Mucosa of rectum (tissue), 2 donors: ENCODE measurements at regions not wholly inside any gene's neighbourhood (a gene's known extent, or its start where the extent isn't known, plus 50 kb on each side); places are given as distances from the start of the nearest gene placed in this dataset.

ENCODE experiments used
- H3K27ac ChIP-seq, 2 donors: one replicate each; pipeline ENCODE4 v1.7.0; 2013; ENCODE audit warnings: inconsistent platforms in 2 of 2, low read depth in 2 of 2, low read length in 2 of 2
- H3K27me3 ChIP-seq, 2 donors: one replicate each; pipeline ENCODE4 v1.7.0; 2013; ENCODE audit warnings: low read length in 2 of 2; ENCODE audit not compliant: control insufficient read depth in 2 of 2, insufficient read depth in 2 of 2
- H3K36me3 ChIP-seq, 2 donors: one replicate each; pipeline ENCODE4 v1.7.0; 2013; ENCODE audit warnings: low read length in 2 of 2; ENCODE audit not compliant: control insufficient read depth in 2 of 2, insufficient read depth in 2 of 2
- H3K4me1 ChIP-seq, 2 donors: one replicate each; pipeline ENCODE4 v1.7.0; 2013; ENCODE audit warnings: low read length in 2 of 2, mild to moderate bottlenecking in 1 of 2; ENCODE audit not compliant: control insufficient read depth in 2 of 2, insufficient read depth in 2 of 2
- H3K4me3 ChIP-seq, 2 donors: one replicate each; pipeline ENCODE4 v1.7.0; 2013; ENCODE audit warnings: low read length in 2 of 2
- H3K9ac ChIP-seq, 2 donors: one replicate each; pipeline ENCODE4 v1.7.0; 2013; ENCODE audit warnings: low read length in 2 of 2, low read depth in 1 of 2, mild to moderate bottlenecking in 1 of 2
- H3K9me3 ChIP-seq, 2 donors: one replicate each; pipeline ENCODE4 v1.7.0; 2013; ENCODE audit warnings: low read length in 2 of 2; ENCODE audit not compliant: control insufficient read depth in 2 of 2
- donor health status: healthy.
- donor health status: Normal muscosa, but diverticular disease.

DNA sequence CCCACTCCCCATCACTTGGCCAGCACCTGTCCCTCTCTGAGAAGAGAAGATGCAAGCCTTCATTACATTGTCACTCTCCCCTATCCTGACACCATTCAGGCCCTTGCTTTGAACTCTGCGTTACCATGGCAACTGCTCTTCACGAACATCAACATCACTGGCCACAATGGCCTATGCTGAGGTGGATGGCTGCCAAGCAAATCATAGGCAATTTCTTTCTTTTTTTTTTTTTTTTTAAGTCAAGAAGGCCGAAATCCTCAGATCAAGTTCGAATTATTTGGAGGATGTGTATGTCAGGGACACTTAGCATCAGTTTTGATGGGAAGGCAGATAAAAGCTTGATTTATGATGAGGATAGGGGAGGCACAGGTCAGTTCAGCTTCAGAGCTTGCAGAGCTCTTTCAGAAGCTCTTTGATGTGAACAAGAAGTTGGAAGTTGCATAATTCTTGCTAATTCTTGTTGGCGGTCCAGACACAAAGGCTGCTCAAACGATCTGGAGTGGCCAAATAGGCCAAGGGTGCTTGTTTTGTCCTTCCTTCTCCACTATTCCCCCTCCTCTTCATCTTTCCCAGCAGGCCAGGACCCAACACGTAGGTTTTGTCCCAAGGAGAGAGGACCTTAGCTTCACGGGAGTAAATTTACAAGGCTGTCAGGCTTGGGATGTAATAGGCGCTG lies 179.9 kb upstream of the NPVF start:
- H3K27me3 ChIP-seq, result no peaks in the 10 kb centered on the region
- no peak overlapping the region for H3K9ac ChIP-seq
- H3K4me3 ChIP-seq, result no peak overlapping the region
- H3K27ac ChIP-seq, result no peak overlapping the region
- H3K36me3 ChIP-seq, result no peaks in the 10 kb centered on the region
- no peaks in the 10 kb centered on the region for H3K9me3 ChIP-seq
- no peaks in the 10 kb centered on the region for H3K4me1 ChIP-seq

- H3K27me3 ChIP-seq, result no peaks in the 10 kb centered on the region
- H3K36me3 ChIP-seq, result no peaks in the 10 kb centered on the region
- no peak overlapping the region for H3K27ac ChIP-seq
- no peak overlapping the region for H3K9ac ChIP-seq
- no peaks in the 10 kb centered on the region for H3K9me3 ChIP-seq
- no peak overlapping the region for H3K4me3 ChIP-seq
- no peaks in the 10 kb centered on the region for H3K4me1 ChIP-seq
Measured at GRCh38 chr7:25408876-25409275, 180.6 kb upstream of the NPVF start.

GRCh38 chr7:25409897-25410636 lies 181.8 kb upstream of the NPVF start:
- H3K27ac ChIP-seq, result no peak overlapping the region
- H3K9me3 ChIP-seq, result no peaks in the 10 kb centered on the region
- no peak overlapping the region for H3K4me3 ChIP-seq
- H3K4me1 ChIP-seq, result no peaks in the 10 kb centered on the region
- no peaks in the 10 kb centered on the region for H3K36me3 ChIP-seq
- no peak overlapping the region for H3K9ac ChIP-seq
- H3K27me3 ChIP-seq, result no peaks in the 10 kb centered on the region

- Histone ChIP-seq H3K27ac (no peak overlapping the region), H3K4me3 (no peak overlapping the region), H3K36me3 (no peaks in the 10 kb centered on the region), H3K9ac (no peak overlapping the region), H3K27me3 (no peaks in the 10 kb centered on the region), H3K9me3 (no peaks in the 10 kb centered on the region), H3K4me1 (no peaks in the 10 kb centered on the region)
Measured at GRCh38 chr7:25420771-25421170, 192.5 kb upstream of the NPVF start.

DNA sequence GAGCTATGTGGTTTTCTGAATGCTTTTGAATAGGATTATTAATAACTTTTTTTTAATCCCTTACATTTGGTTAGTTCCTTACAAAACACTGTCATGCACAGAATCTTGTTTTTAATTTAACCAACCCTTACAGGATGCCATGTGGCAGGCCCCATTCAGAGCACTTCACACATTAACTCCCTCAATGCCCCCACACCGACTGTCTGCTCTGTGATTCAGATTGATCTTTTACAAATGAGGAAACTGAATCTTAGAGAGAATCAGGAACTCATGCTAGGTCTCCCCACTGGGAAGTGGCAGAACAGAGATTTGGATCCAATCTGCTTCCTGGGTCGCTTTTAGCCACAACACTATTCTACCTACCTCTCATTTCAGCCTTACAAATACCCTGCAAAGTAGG lies 195.8 kb upstream of the NPVF start:
- H3K9me3 ChIP-seq, result no peaks in the 10 kb centered on the region
- no peak overlapping the region for H3K4me3 ChIP-seq
- H3K4me1 ChIP-seq, result no peaks in the 10 kb centered on the region
- H3K27ac ChIP-seq, result no peak overlapping the region
- H3K36me3 ChIP-seq, result no peaks in the 10 kb centered on the region
- no peaks in the 10 kb centered on the region for H3K27me3 ChIP-seq
- no peak overlapping the region for H3K9ac ChIP-seq

DNA sequence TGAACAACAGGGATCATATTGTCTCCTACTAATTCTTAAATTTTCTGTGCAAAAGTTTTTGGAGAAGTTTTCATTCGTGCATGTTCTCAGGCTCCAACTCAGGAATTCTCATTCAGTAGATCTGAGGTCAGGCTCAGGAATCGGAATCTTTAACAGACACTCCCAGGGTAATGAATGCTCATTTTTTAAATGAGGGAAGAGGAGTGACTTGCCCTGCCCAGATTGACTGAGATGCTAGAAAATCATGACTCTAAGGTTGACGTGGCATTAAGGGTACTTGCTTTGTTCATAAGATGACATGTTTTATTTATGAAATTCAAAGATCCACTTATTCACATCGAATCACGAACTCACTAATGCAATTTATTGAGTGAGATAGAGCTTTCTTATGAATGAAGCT lies 196.6 kb upstream of the NPVF start:
- Histone ChIP-seq H3K9me3 (no peaks in the 10 kb centered on the region), H3K27me3 (no peaks in the 10 kb centered on the region), H3K9ac (no peak overlapping the region), H3K27ac (no peak overlapping the region), H3K4me1 (no peaks in the 10 kb centered on the region), H3K36me3 (no peaks in the 10 kb centered on the region), H3K4me3 (no peak overlapping the region)

DNA sequence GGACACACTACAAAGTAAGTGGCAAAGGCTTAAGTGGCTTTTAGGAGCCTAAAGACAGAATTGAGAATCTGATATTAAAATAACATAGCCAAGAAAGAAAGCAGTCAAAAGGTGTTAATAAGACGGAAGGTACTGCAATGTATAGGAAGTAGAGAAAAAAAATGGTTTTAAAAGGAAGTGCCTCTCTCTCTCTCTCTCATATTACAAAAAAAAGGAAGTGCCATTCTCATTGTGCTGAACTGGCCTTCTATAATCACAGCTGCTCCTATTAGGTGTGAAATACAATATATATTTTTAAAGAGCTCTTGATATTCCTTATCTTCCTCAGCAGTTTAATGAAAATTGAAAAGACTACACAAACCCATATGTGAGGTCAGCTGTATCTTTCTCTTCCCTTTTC lies 199.4 kb upstream of the NPVF start:
- Histone ChIP-seq H3K9ac (no peak overlapping the region), H3K27me3 (no peaks in the 10 kb centered on the region), H3K4me1 (no peaks in the 10 kb centered on the region), H3K36me3 (no peaks in the 10 kb centered on the region), H3K9me3 (no peaks in the 10 kb centered on the region), H3K27ac (no peak overlapping the region), H3K4me3 (no peak overlapping the region)

DNA sequence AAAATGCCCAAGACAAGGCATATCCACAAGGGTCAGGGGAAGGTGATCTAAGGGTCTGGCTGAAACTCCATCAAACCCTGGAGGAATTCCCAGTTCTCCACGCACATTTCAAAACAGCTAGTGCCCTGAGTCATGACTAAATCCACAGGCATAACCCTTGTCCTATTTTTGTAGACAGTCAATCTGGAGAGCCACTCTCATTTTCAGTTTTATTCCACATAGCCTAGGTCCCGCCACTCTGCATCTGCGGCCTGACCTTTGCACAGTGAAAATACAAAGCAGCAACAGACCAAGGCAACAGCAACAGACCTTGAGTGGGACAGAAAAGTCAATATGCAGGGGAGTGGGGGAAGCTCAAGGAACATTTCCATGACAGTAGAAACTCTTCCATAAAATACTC lies 201.4 kb upstream of the NPVF start:
- Histone ChIP-seq H3K4me1 (no peaks in the 10 kb centered on the region), H3K36me3 (no peaks in the 10 kb centered on the region), H3K4me3 (no peak overlapping the region), H3K27ac (no peak overlapping the region), H3K9ac (no peak overlapping the region), H3K27me3 (no peaks in the 10 kb centered on the region), H3K9me3 (no peaks in the 10 kb centered on the region)

- H3K4me3 ChIP-seq, result no peak overlapping the region
- no peaks in the 10 kb centered on the region for H3K9me3 ChIP-seq
- no peak overlapping the region for H3K27ac ChIP-seq
- no peak overlapping the region for H3K9ac ChIP-seq
- no peaks in the 10 kb centered on the region for H3K36me3 ChIP-seq
- H3K27me3 ChIP-seq, result no peaks in the 10 kb centered on the region
- no peaks in the 10 kb centered on the region for H3K4me1 ChIP-seq
Measured at GRCh38 chr7:25430200-25430931, 202.1 kb upstream of the NPVF start.

DNA sequence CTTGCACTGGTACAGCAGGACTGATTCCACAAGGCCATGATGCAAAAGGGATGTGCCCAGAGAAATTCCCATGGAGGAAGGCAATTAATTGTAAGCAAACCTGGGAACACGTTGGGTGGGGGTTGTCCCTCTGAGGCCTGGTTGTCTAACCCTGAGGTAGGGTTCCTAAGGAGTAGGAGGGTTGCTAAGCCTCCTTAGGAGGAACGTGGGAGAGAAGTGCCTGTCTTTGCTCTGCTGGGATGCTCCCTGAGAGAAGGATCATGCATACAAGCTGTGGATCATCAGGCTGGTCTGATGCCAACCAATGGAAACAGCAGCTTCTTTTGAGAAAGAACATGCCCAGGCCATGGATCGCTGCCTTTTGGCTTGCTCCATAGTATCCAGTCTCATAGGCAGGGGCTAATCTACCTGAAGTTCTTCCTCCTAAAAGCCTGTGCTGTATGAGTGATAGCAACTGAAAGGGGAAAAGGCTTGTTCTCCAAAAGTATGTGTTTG lies 203.7 kb upstream of the NPVF start:
- Histone ChIP-seq H3K9me3 (no peaks in the 10 kb centered on the region), H3K4me3 (no peak overlapping the region), H3K36me3 (no peaks in the 10 kb centered on the region), H3K9ac (no peak overlapping the region), H3K4me1 (no peaks in the 10 kb centered on the region), H3K27me3 (no peaks in the 10 kb centered on the region), H3K27ac (no peak overlapping the region)
